Tibial nerve (tissue), 4 donors: ENCODE measurements at regions not wholly inside any gene's neighbourhood (a gene's known extent, or its start where the extent isn't known, plus 50 kb on each side); places are given as distances from the start of the nearest gene placed in this dataset.

Source experiments
- CTCF ChIP-seq, 5 experiments: fragments of 200-600 bp in 3 of 5; fragments of 450-650 bp in 2 of 5; sonication (generic) in 3 of 5; IDR thresholded peaks; one replicate each; pipeline ENCODE4 v1.5.1; 2016 to 2019; ENCODE audit warnings: antibody characterized with exemption in 5 of 5, mild to moderate bottlenecking in 3 of 5, moderate library complexity in 2 of 5
- EP300 ChIP-seq, 2 donors: sonication (generic); formaldehyde crosslinking; IDR thresholded peaks; one replicate each; pipeline ENCODE4 v1.6.1; 2017; ENCODE audit warnings: antibody characterized with exemption in 2 of 2, mild to moderate bottlenecking in 1 of 2
- POLR2A ChIP-seq, 2 donors: fragments of 450-650 bp; IDR thresholded peaks; one replicate each; pipeline ENCODE4 v1.6.1; 2017; ENCODE audit warnings: antibody characterized with exemption in 2 of 2, mild to moderate bottlenecking in 2 of 2, moderate library complexity in 2 of 2

- TF ChIP-seq CTCF (IDR thresholded peaks at IDR 0.05) (peak in 2 of 5 experiments; percentile 24), POLR2A (IDR thresholded peaks at IDR 0.05) (no peak), EP300 (IDR thresholded peaks at IDR 0.05) (no peak)
Measured at GRCh38 chr4:179307297-179308136, 1865.3 kb upstream of the AGA start.
